ENCODE measurements at regions not wholly inside any gene's neighbourhood (a gene's known extent, or its start where the extent isn't known, plus 50 kb on each side); places are given as distances from the start of the nearest gene placed in this dataset.

DNA sequence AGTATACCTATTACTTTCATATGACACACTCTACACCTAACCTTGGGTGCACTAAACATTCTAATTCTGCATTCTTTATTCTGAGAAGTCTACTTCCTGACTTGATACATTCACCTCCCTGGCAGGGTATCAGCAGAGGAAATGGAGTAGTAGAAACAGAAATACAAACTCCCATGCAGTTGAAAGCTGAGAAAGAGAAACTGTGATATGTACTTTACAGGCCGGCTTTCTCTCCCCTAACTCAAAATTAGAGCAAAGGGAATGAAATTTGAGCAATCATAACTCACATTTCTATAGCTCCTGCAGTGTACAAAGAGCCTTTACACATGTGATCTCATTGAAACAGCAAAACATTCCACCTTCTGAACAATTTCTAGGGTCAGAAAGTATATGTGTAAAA is 135.5 kb upstream of the COL8A1 start:
- no peak overlapping the region for H2BK5ac ChIP-seq (ENCODE audit: insufficient read length, low read length)
- H4K20me1 ChIP-seq (ENCODE audit: control insufficient read depth, insufficient read depth, insufficient read length), result no peaks in the 10 kb centered on the region
- H2BK15ac ChIP-seq (ENCODE audit: low read depth, low read length), result no peak overlapping the region
- H3K23ac ChIP-seq (ENCODE audit: insufficient read length, low read depth, low read length), result no peak overlapping the region
- H3K36me3 Mint-ChIP-seq (ENCODE audit: insufficient read depth in 1 of 3, low read depth in 3 of 3), result no peaks in the 10 kb centered on the region
- H3K4me1 Mint-ChIP-seq, result no peaks in the 10 kb centered on the region
- no peaks in the 10 kb centered on the region for H3K79me1 ChIP-seq (ENCODE audit: insufficient read depth, low read depth, low read length, poor library complexity, severe bottlenecking)
- H2AK5ac ChIP-seq (ENCODE audit: insufficient read length, low read length), result no peak overlapping the region
- H3K27me3 ChIP-seq (ENCODE audit: insufficient read depth, low read length), result no peaks in the 10 kb centered on the region
- H4K91ac ChIP-seq (ENCODE audit: insufficient read length, low read depth, low read length), result no peak overlapping the region
- no peaks in the 10 kb centered on the region for H3K9me3 ChIP-seq (ENCODE audit: control insufficient read depth, low read depth, low read length)
- no peak overlapping the region for H3T11ph ChIP-seq (ENCODE audit: low read length)
- H3K27me3 Mint-ChIP-seq (ENCODE audit: low read depth), result no peaks in the 10 kb centered on the region
- no peak for DNase-seq
- no peak overlapping the region for H2AFZ ChIP-seq (ENCODE audit: low read length)
- no peak overlapping the region for H4K8ac ChIP-seq (replicated peaks; ENCODE audit: insufficient read length, low read depth, low read length)
- no peak overlapping the region for H3K27ac Mint-ChIP-seq
- H4K5ac ChIP-seq (ENCODE audit: insufficient read length, low read depth, low read length), result no peak overlapping the region
- no peak overlapping the region for H3K4ac ChIP-seq (ENCODE audit: low read depth, low read length)
- H3K4me3 Mint-ChIP-seq, result no peak overlapping the region
- WGBS (ENCODE audit: extremely low coverage, insufficient read length, low lambda C conversion rate), result no CpG with 5 or more reads among the region's 1 CpG
- no peak overlapping the region for H3K4me2 ChIP-seq (ENCODE audit: insufficient read depth, insufficient read length, low read length)
- H3K23me2 ChIP-seq (ENCODE audit: insufficient read length, low read depth, low read length, poor library complexity, severe bottlenecking), result no peaks in the 10 kb centered on the region
- H3K27ac ChIP-seq (ENCODE audit: insufficient read length, low read depth, low read length), result no peak overlapping the region
- H2BK120ac ChIP-seq (ENCODE audit: low read depth, low read length, poor library complexity, severe bottlenecking), result no peak overlapping the region
- H3K79me2 ChIP-seq (ENCODE audit: insufficient read depth, low read length), result no peaks in the 10 kb centered on the region
- TF ChIP-seq, protein P1, sequence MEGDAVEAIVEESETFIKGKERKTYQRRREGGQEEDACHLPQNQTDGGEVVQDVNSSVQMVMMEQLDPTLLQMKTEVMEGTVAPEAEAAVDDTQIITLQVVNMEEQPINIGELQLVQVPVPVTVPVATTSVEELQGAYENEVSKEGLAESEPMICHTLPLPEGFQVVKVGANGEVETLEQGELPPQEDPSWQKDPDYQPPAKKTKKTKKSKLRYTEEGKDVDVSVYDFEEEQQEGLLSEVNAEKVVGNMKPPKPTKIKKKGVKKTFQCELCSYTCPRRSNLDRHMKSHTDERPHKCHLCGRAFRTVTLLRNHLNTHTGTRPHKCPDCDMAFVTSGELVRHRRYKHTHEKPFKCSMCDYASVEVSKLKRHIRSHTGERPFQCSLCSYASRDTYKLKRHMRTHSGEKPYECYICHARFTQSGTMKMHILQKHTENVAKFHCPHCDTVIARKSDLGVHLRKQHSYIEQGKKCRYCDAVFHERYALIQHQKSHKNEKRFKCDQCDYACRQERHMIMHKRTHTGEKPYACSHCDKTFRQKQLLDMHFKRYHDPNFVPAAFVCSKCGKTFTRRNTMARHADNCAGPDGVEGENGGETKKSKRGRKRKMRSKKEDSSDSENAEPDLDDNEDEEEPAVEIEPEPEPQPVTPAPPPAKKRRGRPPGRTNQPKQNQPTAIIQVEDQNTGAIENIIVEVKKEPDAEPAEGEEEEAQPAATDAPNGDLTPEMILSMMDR (conservative IDR thresholded peaks at IDR 0.05), result no peak
- no peak overlapping the region for H3K18ac ChIP-seq (ENCODE audit: insufficient read length, low read depth, low read length)
- no peak overlapping the region for H2BK12ac ChIP-seq (ENCODE audit: insufficient read length, low read depth, low read length)
- H3K14ac ChIP-seq (ENCODE audit: insufficient read depth, low read length), result no peak overlapping the region
- H3K9me3 Mint-ChIP-seq, result no peaks in the 10 kb centered on the region
- no peak overlapping the region for H3K9ac ChIP-seq (ENCODE audit: extremely low read depth, insufficient read length, low read length)
- no peak overlapping the region for H3K56ac ChIP-seq (ENCODE audit: insufficient read length, low read depth, low read length)
- no peak overlapping the region for H2BK20ac ChIP-seq (ENCODE audit: low read depth, low read length, poor library complexity, severe bottlenecking)
- H3K4me1 ChIP-seq (ENCODE audit: insufficient read depth, low read length), result no peaks in the 10 kb centered on the region
